PC-9 (cell line): ENCODE measurements at regions not wholly inside any gene's neighbourhood (a gene's known extent, or its start where the extent isn't known, plus 50 kb on each side); places are given as distances from the start of the nearest gene placed in this dataset.

Experiments
- BruUV-seq: library from RNA; stranded (reverse); fragments of 400-500 nt; replicated peaks from 2 replicates; lab custom pipeline; 2021; lab: Mats Ljungman, UMichigan
- CTCF ChIA-PET: fragments of 300-600 bp; sonication (Branson Sonifier 250); formaldehyde crosslinking; loops from one replicate; lab custom pipeline; 2022; ENCODE audit warnings: antibody characterized with exemption; lab: Charles Lee
- POLR2A ChIA-PET: fragments of 300-600 bp; sonication (Branson Sonifier 250); formaldehyde crosslinking; loops from one replicate; lab custom pipeline; 2022; ENCODE audit warnings: antibody characterized with exemption; ENCODE audit not compliant: unreplicated experiment; lab: Charles Lee
- DNase-seq, 2 experiments: peaks; one replicate each; pipeline versions ENCODE4 v3.0.0 to v3.0.0-alpha.2; 2015 to 2022; ENCODE audit warnings: mixed read lengths in 1 of 2
- H2AFZ ChIP-seq: fragments of 200-600 bp; sonication (generic); 2 replicates; pipeline ENCODE4 v1.8.1; 2017; ENCODE audit warnings: antibody characterized with exemption
- H3F3A ChIP-seq: fragments of 200-600 bp; sonication (generic); 2 replicates; pipeline ENCODE4 v1.8.1; 2017; ENCODE audit warnings: antibody characterized with exemption, mild to moderate bottlenecking, low read depth; ENCODE audit not compliant: insufficient read depth
- H3K27ac ChIP-seq: fragments of 200-600 bp; sonication (generic); 2 replicates; pipeline ENCODE4 v1.6.1; 2016; ENCODE audit warnings: mixed run types
- H3K27me3 ChIP-seq: fragments of 200-600 bp; sonication (generic); 2 replicates; pipeline ENCODE4 v1.6.1; 2016; ENCODE audit warnings: low read depth, mixed run types; ENCODE audit not compliant: insufficient read depth
- H3K36me3 ChIP-seq: fragments of 200-600 bp; sonication (generic); 2 replicates; pipeline ENCODE4 v1.6.1; 2016; ENCODE audit warnings: low read depth, mixed run types
- H3K4me1 ChIP-seq: fragments of 200-600 bp; sonication (generic); replicated peaks from 2 replicates; pipeline ENCODE4 v1.6.1; 2016; ENCODE audit warnings: mixed run types; ENCODE audit not compliant: insufficient read depth
- H3K4me2 ChIP-seq: fragments of 200-600 bp; sonication (generic); 2 replicates; pipeline ENCODE4 v1.6.1; 2017; ENCODE audit warnings: mixed run types
- H3K4me3 ChIP-seq: fragments of 200-600 bp; sonication (generic); 2 replicates; pipeline ENCODE4 v1.6.1; 2016; ENCODE audit warnings: mixed run types
- H3K79me2 ChIP-seq: fragments of 200-600 bp; sonication (generic); 2 replicates; pipeline ENCODE4 v1.6.1; 2017; ENCODE audit warnings: low read depth, mixed run types
- H3K9me2 ChIP-seq: fragments of 200-600 bp; sonication (generic); 2 replicates; pipeline ENCODE4 v1.8.1; 2017; ENCODE audit warnings: mild to moderate bottlenecking; ENCODE audit not compliant: insufficient read depth
- H3K9me3 ChIP-seq: fragments of 200-600 bp; sonication (generic); 2 replicates; pipeline ENCODE4 v1.8.1; 2016; ENCODE audit warnings: low read depth; ENCODE audit not compliant: insufficient read depth
- H4K20me1 ChIP-seq: fragments of 200-600 bp; sonication (generic); 2 replicates; pipeline ENCODE4 v1.8.1; 2017; ENCODE audit not compliant: insufficient read depth
- CTCF ChIP-seq: fragments of 200-600 bp; sonication (generic); conservative IDR thresholded peaks from 2 replicates; pipeline ENCODE4 v1.6.1; 2017; ENCODE audit warnings: mixed run types, antibody characterized with exemption, mild to moderate bottlenecking, moderate library complexity
- EZH2 ChIP-seq: fragments of 200-600 bp; sonication (generic); IDR thresholded peaks from 2 replicates; pipeline ENCODE4 v1.8.0; 2017; ENCODE audit warnings: antibody characterized with exemption, low read depth
- intact Hi-C: fragments of 100-400 bp; cut with micrococcal nuclease; formaldehyde crosslinking; loops from one replicate; pipeline ENCODE4 v1.10.0; 2022; ENCODE audit not compliant: unreplicated experiment

DNA sequence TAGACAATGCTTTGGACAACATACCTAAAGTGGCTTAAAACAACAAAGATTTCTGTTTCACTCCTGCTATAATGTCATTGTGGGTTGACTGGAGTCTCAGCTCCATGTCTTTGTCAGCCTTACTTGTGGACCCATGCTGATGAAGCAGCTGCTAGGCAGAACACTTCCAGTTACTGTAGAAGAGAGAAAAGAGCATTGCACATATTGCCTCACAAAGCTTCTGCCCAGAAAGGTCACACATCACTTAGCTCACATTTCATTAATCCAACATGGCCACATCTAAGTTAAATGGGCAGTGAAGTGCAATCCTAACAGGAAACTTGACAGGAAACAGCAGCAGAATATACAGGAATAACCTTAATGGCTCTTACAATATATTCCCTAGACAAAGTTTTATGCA is 480.5 kb upstream of the HTR1E start:
- H3K27me3 ChIP-seq, result no peaks in the 10 kb centered on the region
- POLR2A ChIA-PET, result no interaction called here
- no peak overlapping the region for H3K4me3 ChIP-seq
- H2AFZ ChIP-seq, result no peak overlapping the region
- H4K20me1 ChIP-seq, result no peaks in the 10 kb centered on the region
- intact Hi-C loops, result no loop called here
- H3K79me2 ChIP-seq, result no peaks in the 10 kb centered on the region
- CTCF ChIA-PET, result no interaction called here
- H3K9me3 ChIP-seq, result no peaks in the 10 kb centered on the region
- no peak overlapping the region for H3K4me2 ChIP-seq
- H3K27ac ChIP-seq, result no peak overlapping the region
- no peaks in the 10 kb centered on the region for H3F3A ChIP-seq
- no peak for TF ChIP-seq CTCF
- TF ChIP-seq EZH2, result no peak
- BruUV-seq, result no TSS peak
- no peak for DNase-seq
- H3K9me2 ChIP-seq, result no peaks in the 10 kb centered on the region
- H3K4me1 ChIP-seq, result no peaks in the 10 kb centered on the region
- no peaks in the 10 kb centered on the region for H3K36me3 ChIP-seq

- Histone ChIP-seq H3K9me3 (no peaks in the 10 kb centered on the region), H3F3A (no peaks in the 10 kb centered on the region), H3K4me1 (no peaks in the 10 kb centered on the region), H3K27ac (no peak overlapping the region), H4K20me1 (no peaks in the 10 kb centered on the region), H3K36me3 (no peaks in the 10 kb centered on the region), H3K4me2 (no peak overlapping the region), H3K4me3 (no peak overlapping the region), H3K9me2 (no peaks in the 10 kb centered on the region), H3K27me3 (no peaks in the 10 kb centered on the region), H2AFZ (no peak overlapping the region), H3K79me2 (no peaks in the 10 kb centered on the region)
- DNase-seq, result no peak
- CTCF ChIA-PET, result no interaction called here
- TF ChIP-seq EZH2, result no peak
- TF ChIP-seq CTCF, result no peak
- intact Hi-C loops, result no loop called here
- POLR2A ChIA-PET, result no interaction called here
- BruUV-seq, result no TSS peak
Observed at GRCh38 chr6:86453232-86453631, 484.1 kb upstream of the HTR1E start.

- Histone ChIP-seq H3K27ac (no peak overlapping the region), H2AFZ (no peak overlapping the region), H3K27me3 (no peaks in the 10 kb centered on the region), H3K4me3 (no peak overlapping the region), H3K4me1 (no peaks in the 10 kb centered on the region), H3K9me2 (no peaks in the 10 kb centered on the region), H3F3A (no peaks in the 10 kb centered on the region), H4K20me1 (no peaks in the 10 kb centered on the region), H3K9me3 (no peaks in the 10 kb centered on the region), H3K79me2 (no peaks in the 10 kb centered on the region), H3K36me3 (no peaks in the 10 kb centered on the region), H3K4me2 (no peak overlapping the region)
- DNase-seq, result no peak
- intact Hi-C loops, result no loop called here
- ChIA-PET CTCF (no interaction called here), POLR2A (no interaction called here)
- TF ChIP-seq EZH2 (no peak), CTCF (no peak)
- BruUV-seq, result no TSS peak
Observed at GRCh38 chr6:86448398-86448797, 488.9 kb upstream of the HTR1E start.
